Endothelial cell (in vitro differentiated cells): ENCODE measurements at regions not wholly inside any gene's neighbourhood (a gene's known extent, or its start where the extent isn't known, plus 50 kb on each side); places are given as distances from the start of the nearest gene placed in this dataset.

Source experiments
- DNase-seq: peaks from one replicate; pipeline ENCODE4 v3.0.0; 2021; ENCODE audit warnings: low spot score
- H3K27ac Mint-ChIP-seq: one replicate; pipeline ENCODE4 v1.8.0; 2021; ENCODE audit warnings: mixed read lengths, inconsistent platforms; ENCODE audit not compliant: unreplicated experiment
- H3K27me3 Mint-ChIP-seq: one replicate; pipeline ENCODE4 v1.8.0; 2021; ENCODE audit warnings: mild to moderate bottlenecking, moderate library complexity, mixed read lengths, inconsistent platforms; ENCODE audit not compliant: unreplicated experiment
- H3K36me3 Mint-ChIP-seq: one replicate; pipeline ENCODE4 v1.8.0; 2021; ENCODE audit warnings: mild to moderate bottlenecking, low read depth, mixed read lengths, inconsistent platforms; ENCODE audit not compliant: unreplicated experiment
- H3K4me1 Mint-ChIP-seq: one replicate; pipeline ENCODE4 v1.8.0; 2021; ENCODE audit warnings: mild to moderate bottlenecking, mixed read lengths, inconsistent platforms; ENCODE audit not compliant: unreplicated experiment
- H3K4me3 Mint-ChIP-seq: one replicate; pipeline ENCODE4 v1.8.0; 2021; ENCODE audit warnings: mild to moderate bottlenecking, mixed read lengths, inconsistent platforms; ENCODE audit not compliant: unreplicated experiment
- H3K9me3 Mint-ChIP-seq: one replicate; pipeline ENCODE4 v1.8.0; 2021; ENCODE audit warnings: mixed read lengths, inconsistent platforms; ENCODE audit not compliant: unreplicated experiment
- TF ChIP-seq, protein P1 (sequence below): fragments of 200-600 bp; sonication (generic); IDR thresholded peaks from one replicate; pipeline ENCODE4 v1.5.0; 2021; ENCODE audit warnings: antibody characterized with exemption; ENCODE audit not compliant: unreplicated experiment

DNA sequence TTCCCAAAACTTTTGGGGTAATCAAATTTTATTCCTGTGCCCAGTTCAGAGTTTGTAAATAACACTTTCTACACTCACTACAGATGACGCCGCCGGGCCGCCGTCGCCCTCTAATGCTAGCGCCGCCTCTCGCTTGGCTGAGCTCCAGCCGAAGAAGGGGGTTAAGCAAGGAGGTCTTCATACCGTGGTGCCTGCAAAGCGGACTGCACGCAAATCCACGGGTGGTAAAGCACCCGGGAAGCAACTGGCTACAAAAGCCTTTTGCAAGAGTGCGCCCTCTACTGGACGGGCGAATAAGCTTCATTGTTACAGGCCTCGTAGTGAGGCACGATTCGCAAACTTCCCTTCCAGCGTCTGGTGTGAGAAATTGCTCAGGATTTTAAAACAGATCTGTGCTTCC is 280.4 kb downstream of the MEF2C start:
- TF ChIP-seq, protein P1, sequence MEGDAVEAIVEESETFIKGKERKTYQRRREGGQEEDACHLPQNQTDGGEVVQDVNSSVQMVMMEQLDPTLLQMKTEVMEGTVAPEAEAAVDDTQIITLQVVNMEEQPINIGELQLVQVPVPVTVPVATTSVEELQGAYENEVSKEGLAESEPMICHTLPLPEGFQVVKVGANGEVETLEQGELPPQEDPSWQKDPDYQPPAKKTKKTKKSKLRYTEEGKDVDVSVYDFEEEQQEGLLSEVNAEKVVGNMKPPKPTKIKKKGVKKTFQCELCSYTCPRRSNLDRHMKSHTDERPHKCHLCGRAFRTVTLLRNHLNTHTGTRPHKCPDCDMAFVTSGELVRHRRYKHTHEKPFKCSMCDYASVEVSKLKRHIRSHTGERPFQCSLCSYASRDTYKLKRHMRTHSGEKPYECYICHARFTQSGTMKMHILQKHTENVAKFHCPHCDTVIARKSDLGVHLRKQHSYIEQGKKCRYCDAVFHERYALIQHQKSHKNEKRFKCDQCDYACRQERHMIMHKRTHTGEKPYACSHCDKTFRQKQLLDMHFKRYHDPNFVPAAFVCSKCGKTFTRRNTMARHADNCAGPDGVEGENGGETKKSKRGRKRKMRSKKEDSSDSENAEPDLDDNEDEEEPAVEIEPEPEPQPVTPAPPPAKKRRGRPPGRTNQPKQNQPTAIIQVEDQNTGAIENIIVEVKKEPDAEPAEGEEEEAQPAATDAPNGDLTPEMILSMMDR: peak; percentile 65
- H3K27me3 Mint-ChIP-seq: peaks cover 1% of the 10 kb centered on the region
- H3K4me1 Mint-ChIP-seq: no peaks in the 10 kb centered on the region
- no peaks in the 10 kb centered on the region for H3K9me3 Mint-ChIP-seq
- no peak overlapping the region for H3K27ac Mint-ChIP-seq
- no peak overlapping the region for H3K4me3 Mint-ChIP-seq
- H3K36me3 Mint-ChIP-seq: no peaks in the 10 kb centered on the region
- DNase-seq: no peak

GRCh38 chr5:88594441-88594840 is 288.5 kb downstream of the MEF2C start:
- no peaks in the 10 kb centered on the region for H3K27me3 Mint-ChIP-seq
- H3K4me1 Mint-ChIP-seq: no peaks in the 10 kb centered on the region
- TF ChIP-seq, protein P1: no peak

GRCh38 chr5:88588609-88589008 is 294.4 kb downstream of the MEF2C start:
- Mint-ChIP-seq H3K4me3 (no peak overlapping the region), H3K4me1 (no peaks in the 10 kb centered on the region), H3K27ac (no peak overlapping the region), H3K36me3 (no peaks in the 10 kb centered on the region), H3K27me3 (no peaks in the 10 kb centered on the region), H3K9me3 (peaks cover 7% of the 10 kb centered on the region)
- no peak for DNase-seq
- TF ChIP-seq, protein P1: no peak

More at GRCh38 chr5:88594441-88594840, 288.5 kb downstream of the MEF2C start:
- H3K4me3 Mint-ChIP-seq: no peak overlapping the region
- no peaks in the 10 kb centered on the region for H3K36me3 Mint-ChIP-seq
- H3K9me3 Mint-ChIP-seq: no peaks in the 10 kb centered on the region
- no peak overlapping the region for H3K27ac Mint-ChIP-seq
- DNase-seq: no peak

DNA sequence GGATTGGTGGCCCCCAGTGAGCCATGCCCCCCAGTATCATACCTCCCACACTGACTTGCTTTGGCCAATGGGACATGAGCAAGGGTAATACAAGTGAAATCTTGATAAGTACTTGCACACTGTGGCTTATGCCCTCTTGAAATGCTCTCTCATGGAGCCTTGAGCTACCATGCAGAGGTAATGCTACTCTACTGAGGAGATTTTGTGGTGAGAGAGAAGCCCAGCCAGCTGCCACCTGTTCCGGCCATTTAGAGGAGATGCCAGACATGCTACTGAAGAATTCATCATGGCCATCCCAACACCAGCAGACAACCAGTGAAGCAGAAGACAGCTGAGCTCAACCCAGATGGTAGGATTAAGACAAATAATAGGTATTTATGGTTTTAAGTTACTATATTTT is 299.5 kb downstream of the MEF2C start:
- no peak for DNase-seq
- TF ChIP-seq, protein P1: no peak
- no peak overlapping the region for H3K4me3 Mint-ChIP-seq
- H3K4me1 Mint-ChIP-seq: no peaks in the 10 kb centered on the region
- no peaks in the 10 kb centered on the region for H3K36me3 Mint-ChIP-seq
- H3K9me3 Mint-ChIP-seq: peaks cover 7% of the 10 kb centered on the region
- H3K27ac Mint-ChIP-seq: no peak overlapping the region
- H3K27me3 Mint-ChIP-seq: no peaks in the 10 kb centered on the region

GRCh38 chr5:88558366-88558765 is 289.7 kb upstream of the TMEM161B start:
- TF ChIP-seq, protein P1: no peak
- Mint-ChIP-seq H3K4me3 (no peak overlapping the region), H3K9me3 (no peaks in the 10 kb centered on the region), H3K4me1 (peaks cover 3% of the 10 kb centered on the region), H3K27me3 (no peaks in the 10 kb centered on the region), H3K36me3 (no peaks in the 10 kb centered on the region), H3K27ac (no peak overlapping the region)
- DNase-seq: no peak
